Stimulated activated CD4-positive, alpha-beta T cell treated with anti-CD3 and anti-CD28 coated beads, Interleukin-2, amount 100 ng/mL, for 4 hours (primary cell): ENCODE measurements at regions not wholly inside any gene's neighbourhood (a gene's known extent, or its start where the extent isn't known, plus 50 kb on each side); places are given as distances from the start of the nearest gene placed in this dataset.

ENCODE experiments used
- DNase-seq: peaks from one replicate; pipeline ENCODE4 v3.0.0-alpha.2; 2020; ENCODE audit warnings: low read depth

- DNase-seq, result no peak
Observed at GRCh38 chr15:87805117-87805820, 451.3 kb downstream of the NTRK3 start.

DNA sequence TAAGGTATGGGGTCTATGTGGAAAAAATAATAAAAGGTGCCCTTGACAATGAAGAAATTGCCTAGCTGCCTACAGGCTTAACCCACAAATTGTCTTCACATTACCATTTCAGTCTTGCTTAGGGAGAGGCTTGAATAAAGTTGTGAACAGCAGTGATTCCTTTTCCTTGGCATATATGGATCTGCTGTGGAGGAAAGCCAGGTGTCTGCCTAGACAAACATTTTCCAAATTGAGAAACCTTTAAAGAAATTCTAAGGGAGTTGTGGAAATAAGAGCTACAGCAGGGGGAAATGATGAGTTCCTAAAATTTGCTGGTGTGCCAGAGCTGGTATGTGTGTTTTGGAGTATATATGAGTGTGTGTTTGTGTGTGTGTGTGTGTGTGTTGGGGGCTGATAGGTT lies 452.1 kb downstream of the NTRK3 start:
- no peak for DNase-seq

DNA sequence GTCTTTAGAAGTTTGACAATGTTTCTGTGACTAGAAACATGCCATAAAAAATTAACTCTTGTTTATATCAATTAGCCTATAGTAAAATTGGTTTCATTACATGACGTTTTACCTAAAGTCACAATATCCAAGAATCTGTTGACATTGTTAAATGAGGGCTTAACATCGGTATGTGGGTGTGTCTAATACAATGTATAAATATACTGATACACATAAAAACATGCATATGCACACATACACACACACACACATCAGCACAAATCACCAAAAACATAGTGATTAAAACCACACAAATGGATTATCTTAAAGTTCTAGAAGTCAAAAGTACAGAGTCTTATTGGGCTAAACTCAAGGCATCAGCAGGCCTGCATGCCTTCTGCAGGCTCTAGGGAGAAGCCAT lies 456.7 kb downstream of the NTRK3 start:
- DNase-seq, result no peak

DNA sequence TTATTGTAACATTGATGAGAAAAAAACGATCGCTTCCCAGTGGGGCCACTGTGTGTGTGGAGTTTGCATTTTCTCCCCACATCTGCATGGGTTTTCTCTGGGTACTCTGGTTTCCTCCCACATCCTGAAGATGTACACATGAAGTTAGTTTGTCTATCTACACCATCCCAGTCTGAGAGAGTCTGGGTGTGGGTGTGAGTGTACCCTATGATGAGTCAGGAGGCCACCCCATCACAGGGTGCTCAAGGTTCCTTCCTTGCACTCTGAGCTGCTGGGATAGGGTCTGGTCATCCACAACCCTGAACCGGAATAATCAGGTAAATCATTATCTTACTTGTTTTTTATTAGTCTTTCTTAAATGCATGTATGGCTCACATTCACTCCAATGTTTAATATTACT lies 457.1 kb downstream of the NTRK3 start:
- DNase-seq, result no peak

DNA sequence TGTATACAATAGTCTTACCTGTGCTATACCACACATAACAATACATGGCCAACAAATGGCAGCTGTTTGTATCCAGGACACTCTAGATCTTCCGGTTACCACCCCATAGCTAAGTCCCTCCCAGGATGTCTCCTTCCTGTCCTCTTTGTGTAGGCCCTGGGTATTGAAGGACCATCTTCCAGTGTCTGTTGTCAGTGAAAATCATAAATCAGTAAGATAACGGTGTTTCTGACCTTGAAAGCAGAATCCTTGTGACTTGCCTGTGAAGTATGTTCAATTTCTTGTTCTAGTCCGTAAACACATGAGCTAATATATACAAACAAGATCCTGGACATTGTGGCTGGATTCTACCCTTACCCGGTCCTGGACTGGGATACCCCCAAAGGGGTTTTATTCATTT lies 462.8 kb downstream of the NTRK3 start:
- DNase-seq, result no peak

- DNase-seq, result no peak
Observed at GRCh38 chr15:87792250-87793040, 464.1 kb downstream of the NTRK3 start.

GRCh38 chr15:87781959-87782625 lies 474.4 kb downstream of the NTRK3 start:
- no peak for DNase-seq

DNA sequence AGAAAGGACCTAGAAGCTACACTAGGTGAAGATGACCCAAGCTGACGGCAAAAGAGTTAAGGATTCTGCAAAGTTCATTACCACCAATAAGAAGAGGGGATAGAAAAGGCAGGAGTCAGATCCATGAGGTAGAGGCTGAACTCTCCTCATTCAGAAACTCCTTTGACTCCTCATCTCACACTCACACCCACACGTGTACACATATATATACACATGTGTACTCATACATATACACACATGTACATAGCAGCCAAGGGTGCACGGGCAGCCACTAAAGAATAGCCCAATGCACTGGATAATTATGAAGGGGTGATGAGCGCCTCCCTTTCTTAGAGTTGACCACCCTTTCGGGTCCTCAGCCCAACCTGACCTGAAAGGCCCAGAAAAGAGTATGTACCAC lies 476.8 kb downstream of the NTRK3 start:
- DNase-seq, result no peak

DNA sequence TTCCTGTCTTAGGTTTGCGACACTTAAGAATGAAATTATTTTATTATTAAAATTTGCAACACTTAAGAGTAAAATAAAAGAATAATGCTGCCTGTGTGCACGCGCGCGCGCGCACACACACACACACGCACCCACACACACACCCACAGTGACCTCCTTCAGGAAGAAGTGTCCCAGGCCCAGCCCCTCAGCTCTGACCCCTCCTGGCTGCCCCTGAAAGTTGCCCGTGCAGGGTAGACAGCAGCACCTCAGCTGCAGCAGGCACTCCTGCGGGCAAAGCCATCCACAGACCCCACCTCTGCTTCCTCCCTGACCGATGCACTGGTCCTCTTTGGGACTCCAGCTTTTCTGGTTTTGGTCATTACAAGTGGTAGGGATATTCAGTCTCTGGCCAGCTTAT lies 478.2 kb downstream of the NTRK3 start:
- no peak for DNase-seq

DNA sequence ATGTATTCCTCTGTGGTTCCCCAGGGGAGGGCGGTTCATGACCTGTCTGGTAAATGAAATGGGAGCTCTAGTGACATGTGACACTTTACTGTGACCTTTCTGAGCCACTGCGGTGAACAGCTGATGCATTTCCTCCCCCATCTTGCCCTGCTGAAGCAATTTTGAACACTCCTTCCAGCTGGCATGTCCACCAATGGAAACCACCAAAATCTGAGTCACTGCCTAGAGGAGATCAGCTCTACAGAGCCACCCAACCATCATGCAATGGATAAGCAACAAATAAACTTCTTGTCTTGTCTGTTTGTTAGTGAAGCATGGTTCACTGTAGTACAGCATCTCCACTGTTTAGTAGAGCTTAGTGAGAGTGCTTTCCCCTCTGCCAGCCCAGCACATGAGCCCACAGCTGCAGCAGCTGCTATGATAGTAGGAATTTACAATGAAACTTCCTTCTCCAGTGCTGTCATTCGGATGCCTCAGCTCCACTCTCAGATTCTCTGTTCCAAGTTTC lies 479.4 kb downstream of the NTRK3 start:
- DNase-seq, result no peak

DNA sequence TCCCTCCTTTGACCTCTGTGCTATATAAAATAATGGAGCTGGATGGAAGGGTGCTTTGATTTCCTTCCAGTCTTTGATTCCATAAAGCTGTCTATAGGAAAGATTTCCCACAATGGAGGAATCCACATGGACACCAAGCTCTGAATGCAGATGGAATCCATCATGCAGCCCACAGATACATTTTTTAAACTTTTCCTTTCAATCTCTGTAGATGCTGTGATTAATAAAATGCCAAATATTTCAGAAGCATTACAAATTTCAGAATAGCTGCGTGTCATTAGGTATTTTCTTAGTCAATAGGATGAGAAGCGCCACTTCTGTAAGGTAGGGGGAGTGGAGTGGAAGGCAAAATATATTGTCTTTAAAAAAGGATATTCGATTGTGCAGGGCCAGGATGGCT lies 489.0 kb downstream of the NTRK3 start:
- no peak for DNase-seq

GRCh38 chr15:87764461-87765240 lies 491.9 kb downstream of the NTRK3 start:
- no peak for DNase-seq

- DNase-seq, result no peak
Observed at GRCh38 chr15:87763837-87764236, 492.7 kb downstream of the NTRK3 start.

DNA sequence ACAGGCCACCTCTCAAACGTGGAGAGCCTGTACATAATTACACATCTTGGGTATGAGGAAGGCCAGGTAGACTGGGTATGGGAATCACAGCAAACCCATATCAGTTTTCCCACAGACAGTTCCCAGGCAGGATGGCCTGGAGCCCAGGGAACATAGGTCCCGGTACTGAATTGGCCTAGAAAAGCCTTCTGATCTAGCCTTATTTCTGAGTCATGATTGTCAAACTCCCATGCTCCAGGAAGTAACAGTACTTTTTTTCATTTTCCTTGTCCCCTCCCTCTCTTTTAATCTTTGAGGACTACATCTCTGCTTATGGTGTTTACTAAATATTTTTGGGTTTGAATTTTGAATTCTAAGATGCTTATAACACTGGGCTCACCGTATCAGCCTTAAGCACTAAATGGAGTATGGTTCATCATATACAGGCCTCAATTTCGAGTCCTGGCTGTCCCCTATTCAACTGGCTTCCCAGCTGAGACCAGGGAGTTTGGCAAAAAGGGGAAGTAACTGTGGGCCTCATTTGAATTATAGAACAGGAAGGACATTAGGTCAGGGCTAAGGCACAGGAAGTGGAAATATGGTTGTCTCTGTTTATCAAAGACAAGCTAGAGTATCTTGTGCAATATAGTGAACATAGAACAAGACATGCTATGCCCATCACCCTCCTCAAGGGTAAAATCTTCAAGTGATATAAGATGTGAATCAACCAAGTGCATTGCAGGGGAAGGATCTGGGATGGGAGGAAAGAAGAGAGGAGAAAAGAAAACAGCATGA lies 494.6 kb downstream of the NTRK3 start:
- DNase-seq, result no peak

DNA sequence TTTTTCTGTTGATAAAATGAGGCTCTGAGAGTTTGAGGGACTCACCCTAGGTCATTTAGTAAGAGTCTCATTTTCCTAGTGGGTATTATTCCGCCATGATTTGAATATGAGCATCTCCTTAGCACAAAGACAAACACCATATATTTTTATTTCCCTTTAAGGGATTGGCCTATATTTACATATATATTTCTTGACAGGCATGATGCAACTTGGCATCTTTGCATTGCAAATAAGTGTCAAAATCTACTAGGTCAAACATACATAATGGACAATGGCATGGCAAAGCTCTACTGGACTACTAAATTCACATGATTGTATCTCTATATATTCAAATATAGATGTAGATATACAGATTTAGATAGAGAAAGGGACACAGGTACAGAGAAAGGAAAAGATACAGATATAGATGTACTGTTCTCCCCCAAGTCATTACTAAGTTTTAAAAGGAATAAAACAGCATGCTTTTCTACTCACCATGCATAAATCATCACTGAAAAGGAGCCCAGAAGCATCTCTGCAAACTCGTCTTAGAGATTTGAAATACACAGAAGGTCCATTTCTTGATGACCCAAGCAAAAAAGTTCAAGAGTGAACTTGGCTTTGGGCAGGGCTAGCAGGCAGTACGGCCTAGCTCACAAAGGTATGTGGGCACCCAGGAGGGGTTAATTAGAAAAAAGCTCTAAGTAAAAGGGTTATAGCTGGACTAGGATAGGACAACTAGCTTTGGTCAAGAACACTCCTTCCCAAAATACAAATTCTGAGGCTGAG lies 495.8 kb downstream of the NTRK3 start:
- DNase-seq, result no peak

DNA sequence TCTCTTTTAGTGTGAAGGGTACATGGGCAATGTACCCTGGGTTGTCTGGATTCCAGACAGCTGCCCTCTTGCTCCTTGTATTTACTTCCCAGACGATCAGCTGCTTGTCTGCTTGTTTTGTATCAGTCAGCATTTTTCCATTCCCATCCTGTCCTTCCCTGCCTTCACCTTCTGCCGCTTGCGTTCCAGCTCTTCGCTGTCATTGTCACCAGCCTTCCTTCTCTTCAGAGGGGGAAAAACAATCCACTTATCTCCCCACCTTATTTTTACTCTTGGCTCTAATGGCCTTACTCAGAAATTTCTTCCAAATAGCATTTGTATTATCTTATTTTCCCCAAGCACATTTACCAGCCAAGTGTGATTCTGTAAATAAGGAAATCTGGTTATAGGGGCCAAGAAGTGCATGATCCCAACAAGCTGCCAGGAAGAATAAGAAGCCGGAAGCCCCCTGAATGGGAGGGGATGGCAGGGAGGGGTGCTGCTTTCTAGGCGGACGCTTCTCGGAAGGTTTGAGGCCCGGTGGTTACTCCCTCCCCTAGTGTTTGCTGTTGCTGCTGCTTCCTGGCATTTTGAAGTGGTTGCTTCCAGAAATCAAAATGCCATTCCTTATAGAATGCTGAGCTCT lies 497.6 kb downstream of the NTRK3 start:
- DNase-seq, result no peak

DNA sequence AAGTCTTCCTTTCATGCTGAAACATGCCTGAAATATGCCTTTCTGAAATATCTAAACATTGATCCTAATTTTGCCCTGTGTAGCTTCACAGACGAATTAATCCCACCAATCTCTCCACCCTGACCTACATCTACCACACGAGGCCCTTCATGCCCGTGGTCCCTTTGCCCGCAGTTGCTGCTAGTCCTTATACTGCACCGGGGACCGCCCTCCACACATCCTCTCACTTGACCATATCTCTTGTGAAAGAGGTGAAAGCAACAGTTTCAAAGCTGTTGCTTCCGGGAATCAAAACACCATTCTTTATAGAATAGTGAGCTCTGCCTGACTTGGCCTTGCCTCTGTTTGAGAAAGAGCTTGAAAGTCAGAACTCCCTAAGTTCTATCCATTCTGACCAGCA lies 499.5 kb downstream of the NTRK3 start:
- DNase-seq, result no peak

DNA sequence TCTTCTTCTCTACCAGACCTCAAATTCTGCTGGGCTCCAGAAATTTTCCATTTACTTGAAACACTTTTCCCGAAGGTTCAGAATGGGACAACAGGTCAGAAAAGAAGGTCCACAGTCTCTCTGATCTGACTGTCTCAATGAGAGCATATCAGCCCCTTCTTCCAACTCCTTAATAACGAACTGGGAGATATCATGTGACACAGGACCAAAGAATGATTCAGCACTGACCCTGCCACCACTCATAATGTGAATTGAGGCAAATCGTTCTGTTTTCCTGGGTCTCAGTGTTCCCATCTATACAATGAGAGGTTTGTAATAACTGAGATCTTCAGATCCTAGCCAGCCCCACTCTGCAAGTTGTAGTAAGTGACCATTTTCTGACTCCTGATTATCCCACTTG lies 500.5 kb downstream of the NTRK3 start:
- DNase-seq, result no peak

- no peak for DNase-seq
Observed at GRCh38 chr15:87755226-87755625, 501.3 kb downstream of the NTRK3 start.

DNA sequence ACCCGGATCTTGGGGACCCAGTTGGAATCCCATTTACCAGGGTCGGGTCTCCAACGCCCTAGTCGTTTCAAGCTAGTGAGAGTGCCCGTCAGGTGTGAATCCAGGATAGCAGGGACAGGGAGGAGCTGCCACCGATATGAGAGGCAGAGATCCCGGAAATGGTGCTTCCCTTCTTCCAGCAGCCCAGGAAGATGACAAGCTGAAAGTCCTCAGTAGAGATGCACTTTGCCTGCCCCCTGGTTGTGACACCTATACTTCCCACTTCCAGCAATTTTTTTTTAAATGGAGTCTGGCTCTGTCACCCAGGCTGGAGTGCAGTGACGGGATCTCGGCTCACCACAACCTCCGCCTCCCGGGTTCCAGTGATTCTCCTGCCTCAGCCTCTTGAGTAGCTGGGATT lies 503.0 kb downstream of the NTRK3 start:
- DNase-seq, result no peak
